DMS79 treated with DMSO at 0.1 percent for 48 hours (cell line): ENCODE measurements at regions not wholly inside any gene's neighbourhood (a gene's known extent, or its start where the extent isn't known, plus 50 kb on each side); places are given as distances from the start of the nearest gene placed in this dataset.
"Not testable (repeated sequence)": the region's sequence is repeated elsewhere in the genome, so short reads cannot be mapped to it uniquely, and the experiment has no call there.

Experiments used
- DNase-seq: peaks from one replicate; lab custom pipeline; 2025; lab: John Stamatoyannopoulos, UW

DNA sequence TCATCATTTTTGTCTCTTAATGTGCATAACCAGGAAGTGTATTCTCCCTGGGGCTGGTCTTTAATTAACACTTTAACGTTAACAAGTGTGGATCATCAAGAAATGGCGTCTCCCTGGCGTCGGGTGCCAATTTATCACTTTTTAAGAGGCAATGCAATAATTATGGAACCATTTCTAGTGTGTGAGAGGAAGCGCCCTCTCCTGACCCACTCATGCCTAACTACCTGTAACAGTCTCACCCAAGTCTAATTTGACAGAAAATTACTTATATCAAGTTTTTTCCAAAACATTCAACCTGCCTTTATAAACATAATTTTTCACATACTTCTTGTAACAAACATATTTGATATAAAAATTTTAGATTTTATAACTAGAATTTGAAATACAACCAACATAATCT, 905.3 kb upstream of the MDGA2 start:
- no peak for DNase-seq

DNA sequence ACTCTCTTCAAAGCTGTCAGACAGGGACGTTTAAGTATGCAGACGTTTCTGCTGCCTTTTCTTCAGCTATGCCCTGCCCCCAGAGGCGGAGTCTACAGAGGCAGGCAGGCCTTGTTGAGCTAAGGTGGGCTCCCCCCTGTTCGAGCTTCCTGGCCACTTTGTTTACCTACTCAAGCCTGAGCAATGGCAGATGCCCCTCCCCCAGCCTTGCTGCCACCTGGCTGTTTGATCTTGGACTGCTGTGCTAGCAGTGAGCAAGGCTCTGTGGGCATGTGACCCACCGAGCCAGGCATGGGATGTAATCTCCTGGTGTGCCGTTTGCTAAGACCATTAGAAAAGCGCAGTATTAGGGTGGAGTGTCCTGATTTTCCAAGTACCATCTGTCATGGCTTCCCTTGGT, 900.4 kb upstream of the MDGA2 start:
- DNase-seq = no peak

DNA sequence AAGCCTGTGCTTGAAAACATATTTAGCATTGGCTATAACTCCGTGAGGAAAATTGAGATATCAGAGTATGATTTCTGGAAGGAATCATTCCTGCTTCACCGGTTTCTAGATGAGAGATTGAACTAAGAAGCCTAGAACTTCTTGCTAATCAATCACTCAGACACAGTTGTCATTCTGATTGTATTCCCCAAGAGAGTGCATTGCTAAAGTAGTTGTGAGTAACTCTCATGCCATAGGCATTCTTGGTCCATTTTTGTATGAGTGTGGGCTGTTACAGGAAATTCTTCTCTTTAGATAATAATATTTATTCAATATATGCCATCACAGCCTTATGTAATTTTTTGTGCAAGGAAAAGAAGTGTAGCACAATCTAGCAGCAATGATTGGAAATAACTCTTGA, 893.3 kb upstream of the MDGA2 start:
- DNase-seq = no peak

DNA sequence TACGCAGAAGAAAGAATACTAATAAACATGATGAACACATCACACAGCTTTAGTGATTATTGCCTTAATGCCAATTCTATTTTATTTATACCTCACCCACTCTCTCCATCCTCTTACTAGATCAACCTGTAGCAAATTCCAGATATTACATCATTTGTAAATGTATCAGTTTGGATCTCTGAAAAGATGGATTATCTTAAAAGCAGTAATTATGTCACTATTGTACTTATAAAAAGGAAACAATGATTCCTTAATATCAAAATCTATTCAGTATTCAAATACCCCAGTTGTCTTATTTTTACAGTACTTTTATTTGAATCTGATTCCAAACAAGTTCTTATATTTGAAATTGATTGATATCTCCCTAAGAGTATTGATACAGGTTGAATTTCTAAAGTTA, 892.8 kb upstream of the MDGA2 start:
- DNase-seq = no peak

DNA sequence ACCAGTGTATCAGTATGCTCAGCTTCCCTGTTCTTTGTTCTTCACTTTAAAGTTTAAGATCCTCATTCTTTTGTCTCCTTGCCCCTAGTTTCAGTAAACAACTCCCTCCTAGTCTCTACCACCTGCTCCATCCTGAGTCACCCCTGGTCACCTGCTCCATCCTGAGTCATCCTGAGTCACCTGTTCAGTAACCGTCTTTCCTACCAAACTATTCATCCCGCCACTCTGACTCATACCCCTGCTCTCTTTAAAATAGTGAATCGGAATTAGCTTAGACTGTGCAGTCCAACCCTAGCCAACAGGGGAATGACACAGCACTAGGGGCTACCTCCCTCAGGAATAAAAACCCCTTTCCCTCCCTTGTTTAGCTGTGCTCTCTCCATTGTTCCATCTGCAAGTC, 888.1 kb upstream of the MDGA2 start:
- no peak for DNase-seq

DNA sequence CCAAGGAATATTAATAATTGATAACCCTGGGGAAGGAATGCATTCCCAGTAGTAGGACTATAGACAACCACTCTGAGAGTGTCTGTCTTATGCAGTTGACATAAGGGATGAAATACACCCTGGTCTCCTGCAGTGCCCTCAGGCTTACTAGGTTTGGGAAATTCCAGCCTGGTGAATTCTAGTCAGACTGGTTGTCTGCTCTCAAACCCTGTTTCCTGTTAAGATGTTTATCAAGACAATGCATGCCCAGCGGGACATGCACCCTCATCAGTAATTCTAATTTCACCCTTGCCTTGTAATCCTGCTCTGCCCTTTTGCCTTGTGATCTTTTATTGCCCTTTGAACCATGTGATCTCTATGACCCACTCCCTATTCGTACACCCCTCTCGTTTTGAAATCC, 886.0 kb upstream of the MDGA2 start:
- DNase-seq = not testable (repeated sequence)

DNA sequence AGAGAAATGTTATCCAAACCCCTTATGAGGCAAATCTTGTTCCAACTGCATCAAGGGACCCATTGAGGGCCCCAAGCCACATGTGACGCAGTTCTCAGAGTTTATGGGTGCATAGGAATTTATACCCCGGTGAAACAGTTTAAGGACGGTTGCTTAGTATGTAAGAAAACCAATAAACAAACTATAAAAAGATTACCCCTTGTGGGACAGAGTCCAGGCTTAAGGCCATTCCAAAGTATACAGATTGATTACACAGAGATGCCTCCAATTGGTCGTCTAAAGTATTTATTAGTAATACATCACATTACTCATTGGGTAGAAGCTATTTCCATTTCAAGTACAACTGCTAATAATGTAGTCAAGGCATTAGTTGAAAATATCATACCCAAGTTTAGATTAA, 885.0 kb upstream of the MDGA2 start:
- no peak for DNase-seq

DNA sequence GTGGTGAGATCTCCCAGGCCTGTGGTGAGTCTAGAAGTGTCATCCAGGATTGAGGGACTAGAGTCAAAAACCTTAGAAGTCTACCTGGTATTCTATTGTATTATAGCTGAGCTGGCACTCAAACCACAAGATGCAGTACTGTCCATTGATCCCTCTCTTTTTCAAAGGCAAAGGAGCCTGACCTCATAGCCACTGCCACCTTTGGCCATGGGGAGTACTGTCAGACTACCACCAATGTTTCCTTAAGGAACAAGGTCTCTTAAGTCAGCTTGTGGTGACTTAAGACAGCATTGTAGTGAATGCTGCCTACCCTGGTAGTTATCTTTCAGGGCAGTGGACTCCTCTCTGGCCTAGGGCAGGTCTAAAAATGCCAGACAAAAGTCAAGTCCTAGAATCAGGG, 878.0 kb upstream of the MDGA2 start:
- DNase-seq = no peak

DNA sequence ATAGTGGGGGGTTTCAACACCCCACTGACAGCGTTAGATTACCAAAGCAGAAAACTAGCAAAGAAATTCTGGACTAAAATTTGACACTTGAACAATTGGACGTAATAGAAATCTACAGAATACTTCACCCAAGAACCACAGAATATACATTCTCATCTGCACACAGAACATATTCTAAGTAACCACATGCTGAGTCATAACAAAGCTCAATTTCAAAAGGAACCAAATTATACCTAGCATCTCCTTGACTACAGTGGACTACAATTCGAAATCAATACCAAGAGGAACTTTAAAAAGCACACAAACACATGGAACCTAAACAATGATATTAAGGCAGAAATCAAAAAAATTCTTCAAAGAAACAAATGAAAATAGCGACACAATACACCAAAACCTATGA, 871.6 kb upstream of the MDGA2 start:
- no peak for DNase-seq

DNA sequence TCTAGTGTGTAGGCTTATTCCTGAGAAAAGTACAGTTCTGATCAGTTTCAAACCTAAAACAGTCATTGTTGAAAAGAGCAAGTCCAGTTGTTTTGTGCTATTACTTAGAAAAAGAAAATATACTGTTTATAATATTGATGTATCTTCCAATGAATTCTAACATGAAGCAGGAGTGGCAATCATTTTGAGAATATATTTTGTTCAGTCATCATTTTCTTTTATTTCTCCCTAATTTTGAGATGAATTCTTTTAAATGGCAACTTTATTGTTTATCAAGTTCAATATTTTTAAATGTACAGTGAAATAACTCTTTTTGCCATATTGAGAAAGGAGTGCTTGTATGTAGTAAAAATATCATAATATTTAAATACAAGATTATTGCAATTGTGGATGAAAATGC, 862.2 kb upstream of the MDGA2 start:
- DNase-seq = no peak

DNA sequence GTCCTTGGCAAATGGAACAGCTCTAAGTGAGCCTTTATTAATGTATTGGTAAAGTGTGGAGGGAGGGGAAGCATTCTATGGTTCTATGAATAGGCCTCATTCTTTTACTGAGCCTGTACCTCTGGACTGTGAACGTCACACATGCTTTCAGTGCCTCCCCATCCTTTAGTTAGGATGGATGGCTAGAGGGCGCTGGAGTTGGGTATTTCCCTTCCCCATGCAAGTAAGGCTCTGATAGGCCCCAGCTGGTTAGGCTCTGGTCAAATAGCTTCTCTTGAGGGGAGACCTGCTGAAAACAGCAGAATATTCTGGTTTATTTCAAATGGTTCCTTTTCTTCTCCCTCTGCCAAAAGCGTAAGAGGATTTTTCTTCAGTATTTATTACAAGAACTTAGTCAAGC, 860.9 kb upstream of the MDGA2 start:
- DNase-seq = no peak

DNA sequence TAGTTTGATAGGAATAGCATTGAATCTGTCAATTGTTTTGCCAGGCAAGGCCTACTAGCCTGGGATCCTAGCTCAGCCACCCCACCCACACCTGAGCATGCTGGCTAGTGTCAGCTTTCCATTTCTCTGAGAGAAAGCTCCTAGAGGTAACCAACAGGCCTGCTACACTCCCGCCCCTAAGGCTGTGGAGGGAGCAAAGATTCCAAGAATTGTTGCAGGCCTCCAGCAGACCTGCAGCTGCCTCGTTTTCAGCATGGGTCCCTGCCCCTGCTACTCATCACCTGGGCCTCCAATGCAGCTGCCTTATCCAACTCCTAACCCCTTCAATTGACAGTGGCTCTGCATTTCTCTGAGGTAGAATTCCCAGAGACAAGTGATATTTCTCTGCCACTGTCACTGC, 852.4 kb upstream of the MDGA2 start:
- DNase-seq = no peak

DNA sequence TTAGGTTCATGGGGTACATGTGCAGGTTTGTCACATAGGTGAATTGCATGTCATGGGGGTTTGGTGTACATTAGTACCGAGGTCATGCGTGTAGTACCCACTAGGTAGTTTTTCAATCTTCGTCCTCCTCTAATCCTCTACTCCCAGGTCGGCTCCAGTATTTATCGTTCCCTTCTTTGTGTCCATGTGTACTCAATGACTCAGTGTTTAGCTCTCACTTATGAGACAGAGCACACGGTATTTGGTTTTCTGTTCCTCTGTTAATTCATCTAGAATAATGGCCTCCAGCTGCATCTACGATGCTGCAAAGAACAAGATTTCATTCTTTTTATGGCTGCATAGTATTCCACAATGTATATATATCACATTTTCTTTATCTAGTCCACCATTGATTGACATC, 850.9 kb upstream of the MDGA2 start:
- no peak for DNase-seq

DNA sequence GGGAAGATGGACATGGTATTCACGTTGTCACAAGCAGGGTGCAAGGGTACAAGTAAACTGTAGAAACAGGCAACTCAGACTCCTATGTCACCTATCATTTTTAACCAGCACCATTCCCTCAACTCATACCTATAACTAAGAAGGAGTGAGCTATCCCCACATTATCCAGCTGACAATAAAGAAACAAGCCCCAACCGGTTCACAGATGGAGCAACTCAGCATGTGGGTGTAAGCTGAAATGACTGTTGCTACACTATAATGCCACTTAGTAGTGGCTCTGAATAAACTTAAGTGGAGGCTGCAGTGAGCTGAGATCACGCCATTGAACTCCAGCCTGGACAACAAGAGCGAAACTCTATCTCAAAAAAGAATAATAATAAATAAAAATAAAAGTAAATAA, 829.5 kb upstream of the MDGA2 start:
- DNase-seq = no peak

DNA sequence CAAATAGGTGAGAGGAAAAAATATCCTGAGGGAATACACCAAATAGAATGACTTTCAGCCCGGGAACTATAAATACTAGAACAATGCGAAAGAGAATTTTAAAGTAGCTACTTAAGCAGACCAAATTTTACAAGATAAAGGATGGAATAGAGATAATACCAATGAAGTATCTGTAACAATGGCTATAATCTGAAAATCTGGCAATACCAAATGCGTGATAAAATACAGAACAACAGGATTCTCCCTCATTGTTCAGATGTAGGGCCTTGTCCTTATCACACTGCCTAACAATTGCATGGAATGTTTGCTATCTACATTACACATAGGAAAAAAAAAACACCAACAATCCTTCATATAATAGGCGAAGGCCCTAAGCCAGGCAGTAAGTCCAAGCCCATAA, 815.4 kb upstream of the MDGA2 start:
- DNase-seq = no peak

DNA sequence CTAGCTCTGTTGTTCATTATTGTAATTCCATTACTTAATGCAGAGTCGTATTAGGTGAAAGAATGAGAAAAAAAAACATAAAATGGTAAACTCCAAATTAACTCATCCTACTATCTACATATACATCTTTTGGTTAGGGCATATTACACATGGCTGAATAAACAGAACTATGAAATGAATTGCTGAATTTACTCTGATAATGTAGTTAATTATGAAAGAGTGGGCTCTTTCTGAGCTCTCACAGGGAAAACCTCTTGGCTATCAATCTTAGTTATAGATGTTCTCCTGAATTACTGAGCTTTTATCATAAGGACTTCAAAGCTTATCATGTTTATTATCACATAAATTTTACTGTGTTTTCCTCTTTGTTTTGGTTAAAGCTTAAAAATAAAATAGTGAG, 798.5 kb upstream of the MDGA2 start:
- no peak for DNase-seq

DNA sequence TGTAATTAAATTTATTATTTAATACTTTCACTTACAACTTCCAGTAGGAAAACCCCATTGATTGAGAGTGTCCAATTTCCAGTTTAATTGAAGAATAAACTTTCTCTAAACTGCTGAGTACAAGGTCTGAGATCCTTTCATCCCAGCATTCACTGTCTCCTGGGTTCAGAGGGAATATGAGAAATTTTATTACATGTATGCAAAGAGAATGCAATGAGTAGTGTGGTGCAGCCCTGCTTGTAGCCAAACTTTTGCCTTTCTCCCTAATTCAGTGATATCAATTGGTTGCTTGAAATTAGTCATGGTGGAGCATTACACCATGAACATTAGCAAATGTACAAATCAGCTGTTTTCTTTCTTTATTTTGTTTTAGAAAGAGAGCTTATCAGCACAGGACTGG, 780.6 kb upstream of the MDGA2 start:
- DNase-seq = no peak

DNA sequence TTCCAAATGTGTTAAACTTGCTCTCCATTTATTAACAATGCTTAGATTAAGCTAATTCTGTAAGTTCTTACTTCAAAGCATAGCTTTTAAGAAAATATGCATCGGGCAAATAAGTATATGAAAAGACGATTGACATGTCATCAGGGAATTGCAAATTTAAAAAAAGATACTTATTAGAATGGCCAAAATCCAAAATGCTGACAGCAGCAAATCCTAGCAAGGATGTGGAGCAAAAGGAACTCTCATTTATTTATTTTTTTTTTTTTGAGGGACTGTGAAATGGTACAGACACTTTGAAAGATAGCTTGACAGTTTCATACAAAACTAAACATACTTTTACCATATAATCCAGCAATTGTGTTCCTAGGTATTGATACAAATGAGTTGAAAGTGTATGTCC, 779.5 kb upstream of the MDGA2 start:
- DNase-seq = no peak

DNA sequence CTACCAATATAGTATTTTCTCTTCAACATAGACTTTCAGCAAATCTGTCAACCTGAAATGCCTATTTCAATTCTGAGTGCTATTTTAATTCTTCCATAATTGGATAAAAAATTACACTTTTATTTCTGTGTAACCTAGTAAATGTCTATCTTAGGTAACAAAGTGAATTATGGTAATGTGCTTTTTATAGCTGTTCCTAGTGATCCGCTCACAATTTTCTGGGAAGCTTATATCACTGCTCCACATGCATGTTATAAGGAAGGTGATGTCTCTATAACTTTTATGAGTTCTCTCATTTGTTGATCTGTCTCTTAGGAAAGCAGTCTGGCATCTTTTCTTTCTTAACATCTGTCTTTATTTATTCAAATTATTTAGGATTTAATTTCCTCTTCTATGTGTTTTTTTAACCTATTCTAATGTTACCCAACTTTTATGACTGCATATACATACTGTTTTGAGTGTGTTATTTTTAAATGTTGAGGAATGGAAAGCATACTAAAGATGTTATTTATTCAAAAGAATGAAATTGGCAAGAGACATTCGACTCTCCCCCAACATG, 777.1 kb upstream of the MDGA2 start:
- no peak for DNase-seq

DNA sequence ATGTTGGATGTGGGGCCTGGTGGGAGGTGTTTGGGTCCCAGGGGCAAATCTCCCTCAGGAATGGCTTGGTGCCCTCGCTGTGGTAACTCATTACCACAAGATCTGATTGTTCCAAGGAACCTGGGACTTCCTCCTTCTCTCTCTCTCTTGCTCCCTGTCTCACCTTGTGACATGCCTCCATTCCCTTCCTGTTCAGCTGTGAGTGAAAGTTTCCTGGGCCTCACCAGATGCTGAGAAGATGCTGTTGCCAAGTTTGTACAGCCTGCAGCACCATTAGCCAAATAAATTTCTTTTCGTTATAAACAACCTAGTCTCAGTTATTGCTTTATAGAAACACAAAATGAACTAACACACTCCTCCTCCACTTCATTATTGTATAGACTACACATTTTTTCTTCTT, 759.8 kb upstream of the MDGA2 start:
- DNase-seq = no peak

DNA sequence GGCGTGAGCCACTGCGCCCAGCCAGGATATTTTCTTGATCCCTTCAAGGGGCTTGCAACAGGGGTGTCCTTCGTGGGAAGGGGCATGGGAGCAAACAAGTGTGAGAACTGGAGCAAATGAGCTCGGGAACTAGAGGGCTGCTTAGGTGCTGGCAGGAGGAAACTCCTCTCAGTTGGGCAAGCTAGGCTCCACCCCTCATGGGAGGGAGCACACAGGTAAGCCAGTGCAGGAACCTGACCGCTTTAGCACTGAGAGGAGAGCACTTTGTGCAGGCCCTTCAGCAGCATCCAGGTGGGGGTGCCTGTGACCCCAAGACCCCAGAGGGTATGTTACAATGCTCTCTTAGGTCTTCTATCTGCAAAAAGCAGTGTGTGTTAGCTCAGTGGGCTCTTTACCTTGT, 755.4 kb upstream of the MDGA2 start:
- DNase-seq = no peak

DNA sequence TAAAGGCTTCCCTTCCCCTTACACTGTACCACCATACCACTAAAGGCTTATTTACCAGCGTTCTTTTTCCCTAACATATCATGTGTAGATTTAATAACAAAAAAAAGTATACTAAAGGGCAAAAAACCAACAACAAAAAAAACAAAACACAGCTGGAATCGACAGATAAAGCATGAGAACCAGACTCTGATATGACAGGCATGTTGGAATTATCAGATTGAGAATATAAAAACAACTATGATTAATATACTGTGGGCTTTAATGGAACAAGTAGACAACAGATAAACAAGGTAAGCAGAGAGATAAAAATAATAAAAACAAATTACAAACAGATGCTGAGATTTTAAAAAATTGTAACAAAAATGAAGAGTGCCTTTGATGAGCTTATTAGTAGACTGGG, 754.1 kb upstream of the MDGA2 start:
- DNase-seq = no peak

DNA sequence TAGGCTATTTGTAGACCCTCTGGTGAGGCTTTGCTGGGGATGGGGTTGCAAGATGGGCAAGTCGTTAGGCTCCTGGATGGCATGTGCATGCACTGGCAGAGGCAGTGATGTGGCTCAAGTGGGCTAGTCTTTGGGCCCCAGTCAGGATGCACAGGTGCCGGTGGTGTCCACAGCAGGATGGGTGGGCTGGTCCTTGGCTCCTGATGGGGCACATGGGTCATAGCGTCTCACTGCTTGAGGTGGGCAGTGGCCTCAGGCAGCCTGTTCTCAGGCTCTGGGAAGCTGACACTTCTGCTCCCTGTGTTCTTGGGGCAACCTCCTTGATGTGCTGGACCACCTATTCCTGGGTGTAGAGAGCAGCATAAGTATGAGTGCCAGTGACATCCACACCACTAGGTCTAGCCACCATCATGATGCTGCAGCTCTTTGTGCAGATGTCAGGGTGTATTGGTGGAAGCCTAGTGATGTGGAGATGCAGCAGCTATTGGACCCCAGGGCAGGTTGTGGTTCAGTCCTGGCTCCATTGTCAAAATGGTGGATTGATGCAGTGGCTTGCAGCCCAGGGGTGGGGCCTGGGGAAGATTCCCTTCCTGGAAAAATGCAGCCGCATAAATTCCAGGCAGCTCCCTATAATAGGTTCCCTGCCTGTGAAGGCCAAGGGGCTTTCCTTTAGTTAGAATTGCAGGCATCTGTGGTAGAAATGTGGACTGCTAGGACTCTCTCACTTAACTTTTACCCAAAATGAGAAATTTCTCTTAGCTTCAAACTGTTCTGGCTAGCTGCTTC, 742.5 kb upstream of the MDGA2 start:
- DNase-seq = no peak

DNA sequence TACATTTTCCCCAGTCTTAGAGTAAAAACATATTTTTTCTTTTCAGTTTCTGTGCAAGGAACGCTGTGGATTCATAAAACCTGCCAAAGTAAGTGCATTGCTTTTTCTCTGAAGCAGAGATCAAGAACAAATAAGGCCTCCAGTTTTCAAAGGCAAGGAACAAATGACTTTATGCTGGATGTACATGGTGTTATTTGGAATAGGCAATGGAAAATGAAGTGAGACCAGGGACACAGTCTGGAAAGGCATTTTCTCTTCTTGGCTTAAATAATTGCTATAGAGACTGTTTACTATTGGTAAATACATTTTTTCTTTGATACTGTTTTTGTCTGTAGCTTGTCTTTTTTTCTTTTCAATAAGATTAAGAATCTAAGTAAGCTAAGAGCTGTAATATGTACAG, 725.9 kb upstream of the MDGA2 start:
- DNase-seq = no peak
